Osteocyte (in vitro differentiated cells): ENCODE measurements at regions not wholly inside any gene's neighbourhood (a gene's known extent, or its start where the extent isn't known, plus 50 kb on each side); places are given as distances from the start of the nearest gene placed in this dataset.

Source experiments
- DNase-seq: peaks from one replicate; pipeline ENCODE4 v3.0.0; 2021; ENCODE audit warnings: mixed read lengths; ENCODE audit not compliant: unreplicated experiment; ENCODE audit errors: extremely low spot score
- H3K27ac Mint-ChIP-seq: one replicate; pipeline ENCODE4 v1.8.0; 2021; ENCODE audit warnings: mild to moderate bottlenecking, mixed read lengths; ENCODE audit not compliant: unreplicated experiment
- H3K27me3 Mint-ChIP-seq: one replicate; pipeline ENCODE4 v1.8.0; 2021; ENCODE audit warnings: mixed read lengths; ENCODE audit not compliant: unreplicated experiment
- H3K36me3 Mint-ChIP-seq: one replicate; pipeline ENCODE4 v1.8.0; 2021; ENCODE audit warnings: mixed read lengths; ENCODE audit not compliant: unreplicated experiment
- H3K4me1 Mint-ChIP-seq: one replicate; pipeline ENCODE4 v1.8.0; 2021; ENCODE audit warnings: mixed read lengths; ENCODE audit not compliant: unreplicated experiment
- H3K4me3 Mint-ChIP-seq: one replicate; pipeline ENCODE4 v1.8.0; 2021; ENCODE audit warnings: mild to moderate bottlenecking, moderate library complexity, mixed read lengths; ENCODE audit not compliant: unreplicated experiment
- H3K9me3 Mint-ChIP-seq: one replicate; pipeline ENCODE4 v1.8.0; 2021; ENCODE audit warnings: mixed read lengths; ENCODE audit not compliant: unreplicated experiment
- CTCF ChIP-seq: fragments of 200-600 bp; sonication (generic); IDR thresholded peaks from 2 replicates; pipeline ENCODE4 v1.5.0; 2021; ENCODE audit warnings: antibody characterized with exemption, mild to moderate bottlenecking, moderate library complexity

- no peaks in the 10 kb centered on the region for H3K4me1 Mint-ChIP-seq
- H3K4me3 Mint-ChIP-seq: no peak overlapping the region
- no peak for DNase-seq
- no peaks in the 10 kb centered on the region for H3K27me3 Mint-ChIP-seq
- no peak for TF ChIP-seq CTCF
- no peak overlapping the region for H3K27ac Mint-ChIP-seq
- H3K9me3 Mint-ChIP-seq: peaks cover 14% of the 10 kb centered on the region
- H3K36me3 Mint-ChIP-seq: no peaks in the 10 kb centered on the region
Measured at GRCh38 chrX:126238220-126238619, 72.1 kb upstream of the DCAF12L2 start.

GRCh38 chrX:126237524-126237923, 71.4 kb upstream of the DCAF12L2 start:
- no peaks in the 10 kb centered on the region for H3K27me3 Mint-ChIP-seq
- no peaks in the 10 kb centered on the region for H3K4me1 Mint-ChIP-seq
- no peak overlapping the region for H3K4me3 Mint-ChIP-seq
- peak; percentile 80 for DNase-seq
- no peak for TF ChIP-seq CTCF
- H3K36me3 Mint-ChIP-seq: no peaks in the 10 kb centered on the region
- peaks cover 13% of the 10 kb centered on the region for H3K9me3 Mint-ChIP-seq
- no peak overlapping the region for H3K27ac Mint-ChIP-seq
